Loucy (cell line): ENCODE measurements at regions not wholly inside any gene's neighbourhood (a gene's known extent, or its start where the extent isn't known, plus 50 kb on each side); places are given as distances from the start of the nearest gene placed in this dataset.

Experiments
- EZH2phosphoT487 ChIP-seq: fragments of 200-600 bp; IDR thresholded peaks from 2 replicates; pipeline ENCODE4 v1.6.1; 2018; ENCODE audit warnings: antibody characterized with exemption, mild to moderate bottlenecking, moderate library complexity, borderline replicate concordance
- TF ChIP-seq, protein P1 (sequence below): fragments of 200-600 bp; sonication (generic); conservative IDR thresholded peaks from 2 replicates; pipeline ENCODE4 v1.5.1; 2014; ENCODE audit warnings: mild to moderate bottlenecking, antibody characterized with exemption, low read length

- TF ChIP-seq, protein P1, sequence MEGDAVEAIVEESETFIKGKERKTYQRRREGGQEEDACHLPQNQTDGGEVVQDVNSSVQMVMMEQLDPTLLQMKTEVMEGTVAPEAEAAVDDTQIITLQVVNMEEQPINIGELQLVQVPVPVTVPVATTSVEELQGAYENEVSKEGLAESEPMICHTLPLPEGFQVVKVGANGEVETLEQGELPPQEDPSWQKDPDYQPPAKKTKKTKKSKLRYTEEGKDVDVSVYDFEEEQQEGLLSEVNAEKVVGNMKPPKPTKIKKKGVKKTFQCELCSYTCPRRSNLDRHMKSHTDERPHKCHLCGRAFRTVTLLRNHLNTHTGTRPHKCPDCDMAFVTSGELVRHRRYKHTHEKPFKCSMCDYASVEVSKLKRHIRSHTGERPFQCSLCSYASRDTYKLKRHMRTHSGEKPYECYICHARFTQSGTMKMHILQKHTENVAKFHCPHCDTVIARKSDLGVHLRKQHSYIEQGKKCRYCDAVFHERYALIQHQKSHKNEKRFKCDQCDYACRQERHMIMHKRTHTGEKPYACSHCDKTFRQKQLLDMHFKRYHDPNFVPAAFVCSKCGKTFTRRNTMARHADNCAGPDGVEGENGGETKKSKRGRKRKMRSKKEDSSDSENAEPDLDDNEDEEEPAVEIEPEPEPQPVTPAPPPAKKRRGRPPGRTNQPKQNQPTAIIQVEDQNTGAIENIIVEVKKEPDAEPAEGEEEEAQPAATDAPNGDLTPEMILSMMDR: no peak
- no peak for TF ChIP-seq EZH2phosphoT487
These were observed 123.9 kb downstream of the RRAGC start for GRCh38 chr1:38735651-38736161.
